NK-92 (cell line): ENCODE measurements at regions not wholly inside any gene's neighbourhood (a gene's known extent, or its start where the extent isn't known, plus 50 kb on each side); places are given as distances from the start of the nearest gene placed in this dataset.
"Not testable (repeated sequence)": the region's sequence is repeated elsewhere in the genome, so short reads cannot be mapped to it uniquely, and the experiment has no call there.

Experiments used
- DNase-seq: peaks from one replicate; lab custom pipeline; 2025; ENCODE audit not compliant: unreplicated experiment; lab: John Stamatoyannopoulos, UW

DNA sequence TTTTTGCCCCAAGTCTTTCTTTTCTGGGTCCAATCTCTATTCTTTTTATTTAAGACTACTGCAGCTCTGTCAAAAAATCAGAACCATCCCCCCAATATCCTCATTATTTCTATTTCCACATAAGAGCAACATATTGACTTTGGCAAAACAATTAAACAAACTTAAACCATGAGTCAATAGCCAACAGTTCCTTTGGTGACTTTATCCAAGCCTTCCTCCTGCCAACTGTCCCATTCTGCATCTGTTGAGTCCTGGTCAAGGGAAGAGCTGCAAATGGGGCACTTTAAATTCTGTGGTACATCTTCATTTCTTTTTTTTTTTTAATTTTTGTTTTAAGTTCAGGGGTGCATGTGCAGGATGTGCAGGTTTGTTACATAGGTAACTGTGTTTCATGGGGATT lies 1875.0 kb upstream of the PCDH7 start:
- DNase-seq: no peak

DNA sequence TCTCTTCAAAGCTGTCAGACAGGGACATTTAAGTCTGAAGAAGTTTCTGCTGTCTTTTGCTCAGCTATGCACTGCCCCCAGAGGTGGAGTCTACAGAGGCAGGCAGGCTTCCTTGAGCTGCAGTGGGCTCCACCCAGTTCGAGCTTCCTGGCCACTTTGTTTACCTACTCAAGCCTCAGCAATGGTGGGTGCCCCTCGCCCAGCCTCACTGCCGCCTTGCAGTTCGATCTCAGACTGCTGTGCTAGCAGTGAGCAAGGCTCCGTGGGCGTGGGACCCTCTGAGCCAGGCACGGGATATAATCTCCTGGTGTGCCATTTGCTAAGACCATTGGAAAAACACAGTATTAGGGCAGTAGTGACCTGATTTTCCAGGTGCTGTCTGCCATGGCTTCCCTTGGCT lies 1863.1 kb upstream of the PCDH7 start:
- not testable (repeated sequence) for DNase-seq

DNA sequence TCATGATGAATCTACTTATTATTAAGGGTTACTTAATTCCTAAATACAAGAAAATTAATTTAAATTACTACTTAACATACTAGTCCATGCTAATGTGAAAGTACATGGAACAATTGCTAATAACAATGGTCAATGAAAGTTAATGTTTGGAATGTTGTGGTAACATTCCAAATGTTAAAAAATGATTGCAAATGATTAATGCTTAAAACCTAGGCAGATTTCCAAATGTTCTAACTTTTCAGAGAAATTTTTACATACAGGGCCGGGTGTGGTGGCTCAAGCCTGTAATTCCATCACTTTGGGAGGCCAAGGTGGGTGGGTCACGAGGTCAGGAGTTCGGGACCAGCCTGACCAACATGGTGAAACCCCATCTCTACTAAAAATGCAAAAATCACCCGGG lies 1851.3 kb upstream of the PCDH7 start:
- no peak for DNase-seq

DNA sequence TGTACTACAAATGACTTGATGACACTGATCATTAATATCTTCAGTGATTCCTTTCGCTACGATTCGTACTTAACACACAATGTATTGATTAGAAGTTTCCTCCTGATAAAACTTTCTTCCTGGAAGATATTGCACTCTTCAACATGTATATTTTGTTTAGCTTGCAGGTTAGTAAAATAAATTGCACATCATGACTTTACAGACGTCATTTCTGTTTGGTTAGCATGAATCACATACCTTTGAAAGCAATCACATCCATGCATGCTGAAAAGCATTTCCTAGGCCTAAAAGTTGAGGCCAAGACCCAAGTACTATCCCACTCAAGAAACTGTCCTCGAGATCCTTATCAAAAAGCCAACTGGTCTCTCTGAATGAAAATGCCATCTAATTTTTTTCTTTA lies 1841.0 kb upstream of the PCDH7 start:
- DNase-seq: no peak

DNA sequence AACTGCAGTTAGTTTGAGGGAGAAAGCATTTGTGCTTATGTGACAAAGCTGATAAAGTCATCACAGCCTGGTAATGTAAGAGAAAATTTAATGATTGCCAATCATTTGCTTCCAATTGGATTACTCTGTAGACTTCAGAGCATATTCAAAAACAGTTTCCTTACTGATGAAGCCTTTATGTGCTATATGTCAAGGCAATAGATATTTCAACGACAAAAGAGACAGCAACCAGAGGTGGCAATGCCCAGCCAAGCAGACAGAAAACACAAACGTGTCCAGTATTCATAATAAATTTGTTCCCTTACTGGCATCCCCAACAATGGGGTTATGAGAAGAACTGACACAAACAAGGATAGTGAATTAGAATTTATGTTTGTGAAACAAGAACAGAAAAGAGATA lies 1840.3 kb upstream of the PCDH7 start:
- DNase-seq: no peak

DNA sequence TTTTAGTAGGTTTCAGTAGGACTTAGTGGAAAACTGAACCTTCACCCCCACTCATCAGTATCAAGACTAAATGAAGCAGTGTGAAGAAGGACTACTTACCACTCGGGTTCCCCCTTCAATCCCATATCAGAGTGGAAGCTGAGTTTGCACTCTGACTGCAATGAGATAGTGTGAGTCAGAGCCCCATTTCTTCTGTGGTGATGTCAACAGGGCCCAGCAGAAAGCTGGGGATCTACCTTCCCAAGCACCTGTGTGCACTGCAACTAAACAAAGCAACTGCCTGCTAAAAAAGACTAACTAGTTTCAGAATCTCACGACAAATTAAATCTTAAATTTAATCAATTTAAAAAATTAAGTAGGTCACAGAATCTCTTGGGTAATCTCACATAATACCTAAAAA lies 1837.0 kb upstream of the PCDH7 start:
- no peak for DNase-seq

DNA sequence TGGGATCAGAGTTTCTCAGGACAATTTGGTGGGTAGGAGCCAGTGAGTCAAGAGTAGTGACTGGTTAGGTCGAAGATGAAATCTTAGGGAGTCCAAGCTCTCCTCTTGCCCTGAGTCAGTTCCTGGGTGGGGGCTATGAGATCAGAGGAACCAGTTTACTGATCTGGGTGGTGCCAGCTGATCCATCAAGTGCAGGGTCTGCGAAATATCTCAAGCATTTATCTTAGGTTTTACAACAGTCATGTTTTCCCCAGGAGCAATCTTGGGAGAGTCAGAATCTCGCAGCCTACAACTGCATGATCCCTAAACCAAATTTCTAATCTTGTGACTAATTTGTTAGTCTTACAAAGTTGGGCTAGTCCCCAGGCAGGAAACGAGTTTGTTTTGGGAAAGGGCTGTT lies 1833.2 kb upstream of the PCDH7 start:
- no peak for DNase-seq

DNA sequence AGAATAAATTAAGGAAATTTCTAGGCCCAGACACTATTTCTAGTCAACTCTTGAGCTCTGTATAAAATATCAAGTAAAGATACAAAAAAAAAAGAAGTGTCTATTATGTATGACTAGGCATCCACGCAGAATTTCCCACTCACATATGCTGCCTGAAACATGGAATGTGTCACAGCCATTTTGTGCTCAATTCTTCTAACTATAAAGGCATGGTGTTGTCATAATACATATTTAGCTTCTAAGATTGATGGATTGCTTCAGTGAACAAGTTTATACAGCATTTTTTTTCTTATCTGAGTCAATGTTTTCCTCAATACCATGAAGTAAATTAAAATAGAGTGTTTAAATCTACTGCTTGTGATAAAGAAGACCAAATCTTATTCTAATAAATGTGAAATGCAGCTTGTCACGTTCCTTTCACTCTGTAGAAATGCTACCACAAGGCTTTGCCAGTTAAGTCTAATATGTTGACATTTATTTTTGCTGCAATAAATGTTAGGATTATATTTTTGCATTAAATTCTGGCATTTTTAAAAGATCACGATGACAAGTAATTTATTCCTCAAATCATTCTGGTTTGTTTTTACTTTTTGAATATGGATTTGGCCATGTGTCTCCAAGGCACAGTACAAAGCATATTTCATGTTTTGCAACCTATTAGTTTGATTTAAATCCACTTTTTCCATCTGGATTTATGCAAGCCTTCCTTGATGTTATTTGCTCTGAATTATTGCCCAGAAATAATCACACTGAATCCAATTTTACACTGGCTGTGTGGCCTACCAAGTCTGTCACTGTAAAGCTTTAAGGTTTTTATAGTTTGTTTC lies 1829.0 kb upstream of the PCDH7 start:
- DNase-seq: no peak

DNA sequence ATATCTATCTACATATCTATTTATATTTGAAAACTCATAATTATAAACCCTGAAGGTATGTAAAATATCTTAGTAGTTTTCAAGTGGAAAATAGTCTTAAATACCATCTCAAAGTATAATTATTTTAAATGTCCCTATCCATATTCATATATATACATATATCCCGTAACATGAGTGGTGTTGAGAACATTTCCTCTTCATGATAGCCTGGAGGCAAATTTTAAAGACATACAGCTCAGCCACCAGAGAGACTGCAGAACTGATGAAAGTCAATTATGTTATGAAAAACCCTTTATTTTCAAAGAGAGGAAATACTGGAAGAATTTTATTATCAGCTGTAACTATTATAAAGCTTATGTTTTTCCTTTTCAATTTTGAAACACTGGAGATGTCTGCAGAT lies 1806.7 kb upstream of the PCDH7 start:
- DNase-seq: no peak

DNA sequence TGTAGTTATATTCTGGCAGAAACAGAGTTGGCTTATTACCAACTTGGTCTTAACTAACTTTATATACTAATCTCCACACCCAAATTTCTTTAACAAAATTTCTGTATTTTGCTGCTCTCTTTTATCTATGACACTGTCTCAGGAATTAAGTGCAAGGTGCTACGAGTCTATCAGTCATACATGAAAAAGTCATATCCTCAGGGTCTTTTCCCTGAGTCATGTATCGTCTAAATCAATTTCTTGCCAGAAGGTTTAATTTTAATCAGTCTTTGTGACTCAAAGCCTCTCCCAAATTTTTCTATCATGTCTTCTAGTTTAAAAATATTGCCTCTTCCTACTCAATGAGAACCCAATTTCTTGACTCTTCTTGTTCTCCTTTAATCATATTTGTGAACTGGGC lies 1803.6 kb upstream of the PCDH7 start:
- no peak for DNase-seq

DNA sequence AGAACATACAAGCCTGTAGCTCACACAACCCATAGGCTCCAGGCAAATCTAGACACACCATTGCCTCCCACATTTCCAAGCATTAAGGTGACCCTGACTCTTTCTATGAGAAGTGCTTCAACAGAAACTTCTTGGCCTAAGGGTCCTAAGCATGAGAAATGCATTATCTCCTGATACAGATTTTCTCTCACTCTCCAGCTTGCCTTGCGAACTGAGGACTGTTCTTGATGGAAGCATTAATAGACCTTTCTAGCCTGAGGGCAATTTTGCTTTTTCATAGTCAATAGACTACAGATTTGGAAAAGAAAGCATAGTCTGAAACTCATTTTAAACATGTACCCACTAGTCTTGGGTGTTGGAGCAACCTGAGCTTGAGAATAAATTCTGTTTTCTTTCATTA lies 1801.3 kb upstream of the PCDH7 start:
- DNase-seq: no peak

DNA sequence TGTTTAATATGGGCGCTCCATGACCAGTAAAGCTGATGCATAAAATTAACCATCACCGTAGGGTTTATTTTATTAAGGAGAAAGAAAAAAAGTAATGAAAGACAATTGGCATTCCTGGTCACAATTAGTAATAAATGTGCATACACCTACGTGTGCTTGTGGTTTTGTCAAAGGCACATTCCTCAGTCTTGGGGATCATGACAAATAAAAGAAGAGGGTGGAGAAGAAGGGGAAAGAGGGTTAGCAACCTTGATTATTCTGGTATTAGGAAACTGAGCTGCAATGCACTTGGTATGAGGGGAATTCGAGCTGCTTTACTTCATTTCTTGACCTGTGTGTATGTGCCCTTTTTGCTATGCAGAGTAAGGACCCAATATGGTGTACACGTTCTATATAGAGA lies 1798.3 kb upstream of the PCDH7 start:
- DNase-seq: no peak

DNA sequence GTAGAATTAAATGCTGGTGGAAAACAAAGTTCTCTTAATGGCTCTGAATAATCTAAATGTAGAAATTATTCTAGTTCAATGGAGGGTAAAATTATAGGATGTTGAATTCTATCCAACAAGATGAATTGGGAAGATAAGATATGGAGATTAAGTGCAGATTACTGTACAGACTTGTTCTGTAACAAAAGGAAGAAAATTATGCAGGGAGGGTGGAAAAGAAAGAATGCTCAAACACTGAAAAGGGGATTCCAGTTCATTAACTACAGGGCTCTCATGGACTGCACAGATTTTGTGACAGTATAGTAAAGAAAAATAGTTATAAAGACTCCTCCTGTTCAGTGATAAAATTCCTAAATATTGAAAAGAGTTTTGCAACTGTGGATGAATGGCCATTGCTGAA lies 1794.0 kb upstream of the PCDH7 start:
- DNase-seq: no peak

DNA sequence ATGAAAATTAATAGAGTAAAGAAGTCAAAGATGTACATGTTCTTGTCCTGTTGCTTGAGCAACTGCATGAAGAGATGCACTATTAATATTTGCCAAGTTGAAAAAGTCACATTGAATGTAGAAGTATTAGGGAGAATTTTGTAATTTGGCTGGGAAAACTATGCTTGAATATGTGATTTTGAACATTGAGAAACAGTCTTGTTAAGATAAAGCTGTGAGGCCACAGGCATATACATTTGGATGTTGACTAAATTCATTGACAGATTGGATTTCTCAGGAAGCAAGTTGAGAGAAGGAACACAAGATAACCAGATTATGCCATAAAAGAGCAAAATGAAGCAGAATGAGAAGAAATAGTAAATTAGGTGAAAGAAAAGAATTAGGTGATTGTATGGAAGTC lies 1777.5 kb upstream of the PCDH7 start:
- no peak for DNase-seq

DNA sequence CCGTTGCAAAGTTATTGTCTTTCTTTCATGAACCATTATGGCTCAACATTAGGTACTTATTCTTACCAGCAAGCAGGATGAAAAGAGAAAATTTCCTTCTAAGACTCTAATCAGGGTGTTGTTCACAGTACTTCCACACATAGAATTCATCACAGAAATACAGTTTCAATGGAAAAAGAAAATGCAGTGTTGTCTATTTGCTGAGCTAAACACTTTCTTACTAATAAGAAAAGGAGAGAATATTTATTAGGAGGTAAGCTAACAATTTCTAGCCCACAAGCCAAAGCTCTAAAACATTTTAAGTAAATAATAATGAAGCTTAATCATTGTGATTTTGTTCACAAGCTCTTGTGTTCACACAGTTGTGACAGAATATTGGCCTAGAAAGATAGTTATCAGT lies 1772.8 kb upstream of the PCDH7 start:
- no peak for DNase-seq

DNA sequence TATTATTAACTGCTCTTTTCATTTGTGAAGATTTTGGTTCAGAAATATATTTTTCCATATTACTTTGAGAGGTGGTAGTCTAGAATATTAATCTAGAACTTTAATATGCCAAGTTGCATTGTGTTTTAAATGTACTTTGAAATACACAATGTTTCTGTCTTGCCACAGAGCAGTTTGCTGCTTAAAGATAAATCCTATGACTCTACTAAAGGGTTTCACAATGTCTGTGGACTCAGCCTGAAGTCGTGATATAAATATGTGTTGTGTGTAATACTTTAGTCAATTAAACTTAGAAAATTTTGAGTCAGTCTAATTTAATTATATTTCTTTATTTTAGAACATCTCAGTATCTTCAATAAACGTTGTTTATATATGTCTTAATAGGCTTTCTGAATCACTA lies 1771.7 kb upstream of the PCDH7 start:
- DNase-seq: no peak

DNA sequence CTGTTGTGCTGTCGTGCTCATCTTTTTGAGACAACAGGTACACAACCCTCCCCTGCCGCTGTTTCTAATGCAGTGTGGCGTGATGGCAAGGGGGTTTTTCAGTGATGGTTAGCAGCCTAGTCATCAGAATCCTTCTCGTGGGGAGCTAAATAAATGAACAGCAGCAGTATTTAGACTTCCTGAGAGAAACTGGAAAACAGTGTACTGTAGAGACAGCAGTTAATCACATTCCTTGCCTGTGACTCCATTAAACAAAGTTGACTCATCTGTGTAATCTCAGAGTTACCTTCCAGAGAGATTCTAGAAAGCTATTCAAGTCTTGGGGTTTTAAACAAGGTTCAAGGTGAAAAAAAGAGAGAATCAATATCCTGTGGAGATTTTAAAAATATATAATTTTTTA lies 1753.2 kb upstream of the PCDH7 start:
- no peak for DNase-seq

DNA sequence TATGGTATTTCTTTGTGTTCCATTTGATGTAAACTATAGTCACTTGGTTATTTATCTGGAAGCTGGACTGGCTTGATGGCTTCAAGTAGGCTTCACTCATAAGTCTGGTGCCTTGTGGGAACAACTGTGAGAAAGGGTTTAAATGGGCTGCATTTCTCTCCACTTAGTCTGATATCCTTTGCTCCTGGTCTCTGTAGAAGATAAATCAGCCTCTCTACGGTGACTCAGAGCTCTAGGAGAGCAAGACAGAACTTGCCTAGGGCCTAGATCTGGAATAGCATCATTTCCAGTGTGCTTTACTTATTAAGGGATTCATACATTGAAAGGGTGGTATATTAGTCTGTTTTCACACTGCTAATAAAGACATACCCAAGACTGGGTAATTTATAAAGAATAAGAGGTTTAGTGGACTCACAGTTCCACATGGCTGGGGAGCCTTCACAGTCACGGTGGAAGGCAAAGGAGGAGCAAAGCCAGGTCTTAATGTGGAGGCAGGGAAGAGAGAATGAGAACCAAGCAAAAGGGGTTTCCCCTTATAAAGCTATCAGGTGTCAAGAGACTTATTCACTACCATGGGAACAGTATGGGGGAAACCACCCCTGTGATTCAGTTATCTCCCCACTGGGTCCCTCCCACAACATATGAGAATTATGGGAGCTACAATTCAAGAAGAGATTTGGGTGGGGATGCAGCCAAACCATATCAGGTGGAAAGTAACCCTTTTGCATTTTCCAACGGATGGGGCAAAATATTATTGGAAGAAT lies 1746.4 kb upstream of the PCDH7 start:
- DNase-seq: no peak

DNA sequence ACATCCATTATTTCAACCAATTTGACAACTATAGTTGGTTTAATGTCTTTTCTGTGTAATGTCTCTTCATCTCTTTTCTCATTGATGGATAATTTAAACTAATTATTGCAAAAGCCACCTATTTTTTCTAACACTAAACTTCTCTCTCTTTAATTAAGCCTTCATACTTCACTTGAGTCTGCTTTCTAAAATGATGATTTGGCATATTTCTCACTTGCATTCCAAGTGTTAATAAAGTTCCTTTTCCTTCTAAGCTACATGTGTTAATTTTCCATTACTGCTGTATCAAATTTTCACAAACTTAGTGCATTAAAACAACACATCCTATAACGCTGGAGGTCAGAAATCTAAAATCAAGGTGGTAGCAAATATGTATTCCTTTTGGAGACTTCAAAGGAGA lies 1743.8 kb upstream of the PCDH7 start:
- no peak for DNase-seq

DNA sequence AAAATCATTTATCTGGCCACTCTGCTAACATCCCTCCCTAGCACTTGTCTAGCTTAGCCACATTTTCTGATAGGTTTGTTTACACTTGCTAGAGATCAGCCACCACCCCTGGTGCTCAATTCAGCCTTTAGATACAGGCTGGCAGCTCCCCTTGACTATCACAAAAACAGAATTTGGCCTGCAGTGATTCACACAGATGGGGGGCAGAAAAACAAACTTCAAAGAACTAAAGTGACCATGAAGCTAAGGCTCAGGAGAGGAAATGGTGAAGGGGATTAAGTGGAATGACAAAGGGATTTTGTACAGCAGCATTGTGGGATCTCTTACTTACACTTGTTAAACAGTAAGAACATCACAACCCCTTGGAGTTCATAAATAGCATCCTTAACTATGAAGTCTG lies 1718.0 kb upstream of the PCDH7 start:
- DNase-seq: no peak

DNA sequence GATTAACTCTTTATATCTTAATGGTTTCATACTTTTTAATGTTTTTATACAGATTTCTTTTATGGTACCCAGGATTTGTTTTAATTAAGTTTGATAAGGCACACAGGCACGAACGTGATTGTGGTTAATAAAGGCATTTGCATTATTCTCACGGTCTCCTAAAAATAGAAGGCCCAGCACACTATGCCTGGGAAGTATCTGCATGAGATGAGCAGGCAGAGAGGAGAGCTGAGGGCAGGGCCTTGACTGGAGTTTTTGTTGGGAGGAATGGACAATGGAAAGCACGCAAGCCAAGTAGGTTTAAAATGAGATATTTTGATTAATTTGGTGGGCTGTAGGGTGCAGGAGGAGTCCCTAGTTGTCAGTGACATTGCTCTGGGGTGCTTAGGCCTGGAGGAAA lies 1714.3 kb upstream of the PCDH7 start:
- DNase-seq: no peak

DNA sequence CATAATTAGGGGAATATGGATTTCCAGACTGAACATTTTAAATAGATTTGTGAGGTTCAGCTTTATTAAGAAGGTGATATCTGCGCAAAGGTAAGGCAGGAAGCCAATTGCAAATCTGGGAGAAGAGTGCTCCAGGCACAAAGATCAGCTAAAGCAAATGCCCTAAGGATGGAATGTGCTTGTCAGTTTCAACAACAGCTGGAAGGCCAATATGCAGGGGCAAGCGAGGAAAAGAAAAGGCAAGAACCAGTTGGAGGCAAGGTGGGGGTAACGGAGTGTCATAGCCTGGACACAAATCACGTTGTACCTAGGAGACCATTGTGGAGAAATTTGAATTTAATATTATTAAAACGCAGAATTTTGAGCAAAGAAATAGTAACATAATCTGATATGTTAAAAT lies 1710.3 kb upstream of the PCDH7 start:
- no peak for DNase-seq

DNA sequence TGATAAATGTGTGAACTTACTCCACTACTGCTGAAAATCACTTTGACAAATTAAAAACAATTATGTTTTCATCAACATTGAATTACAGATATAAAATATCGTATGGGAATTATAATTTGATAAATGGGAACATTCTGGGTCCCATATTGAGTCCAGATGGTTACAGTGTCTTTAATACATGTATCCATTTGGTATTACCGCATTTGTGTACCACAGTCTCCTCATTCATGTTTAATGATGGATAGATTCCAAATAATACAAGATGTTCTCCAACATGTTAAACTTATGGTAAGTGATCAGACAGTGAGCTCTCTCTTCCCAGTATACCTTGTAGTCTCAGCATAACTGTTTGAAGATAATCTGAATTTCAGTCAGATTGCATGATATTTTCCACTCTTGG lies 1706.8 kb upstream of the PCDH7 start:
- no peak for DNase-seq
